ENCODE measurements at regions not wholly inside any gene's neighbourhood (a gene's known extent, or its start where the extent isn't known, plus 50 kb on each side); places are given as distances from the start of the nearest gene placed in this dataset.

- no peak for DNase-seq
Measured at GRCh38 chr11:116200564-116200963, 572.2 kb downstream of the BUD13 start.

DNA sequence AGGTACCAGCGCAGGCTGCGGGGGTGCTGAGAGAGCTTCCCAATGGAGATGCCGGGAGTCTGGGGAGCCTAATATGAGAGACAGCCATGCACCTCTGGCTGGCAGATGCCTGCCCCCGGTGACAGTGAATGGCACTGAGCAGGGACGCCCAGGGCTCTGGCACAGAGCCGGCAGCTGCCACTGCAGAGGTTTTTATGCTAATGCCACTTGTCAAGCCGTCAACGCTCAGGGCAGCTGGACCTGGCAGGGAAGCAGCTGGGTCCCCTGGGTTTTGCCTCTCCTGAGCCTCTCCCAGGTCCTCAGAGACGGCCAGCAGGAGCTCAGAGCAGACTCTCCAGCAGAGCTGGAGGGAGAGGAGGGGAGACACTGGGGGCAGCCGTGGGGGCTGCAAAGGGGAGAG, 573.6 kb downstream of the BUD13 start:
- DNase-seq: no peak

DNA sequence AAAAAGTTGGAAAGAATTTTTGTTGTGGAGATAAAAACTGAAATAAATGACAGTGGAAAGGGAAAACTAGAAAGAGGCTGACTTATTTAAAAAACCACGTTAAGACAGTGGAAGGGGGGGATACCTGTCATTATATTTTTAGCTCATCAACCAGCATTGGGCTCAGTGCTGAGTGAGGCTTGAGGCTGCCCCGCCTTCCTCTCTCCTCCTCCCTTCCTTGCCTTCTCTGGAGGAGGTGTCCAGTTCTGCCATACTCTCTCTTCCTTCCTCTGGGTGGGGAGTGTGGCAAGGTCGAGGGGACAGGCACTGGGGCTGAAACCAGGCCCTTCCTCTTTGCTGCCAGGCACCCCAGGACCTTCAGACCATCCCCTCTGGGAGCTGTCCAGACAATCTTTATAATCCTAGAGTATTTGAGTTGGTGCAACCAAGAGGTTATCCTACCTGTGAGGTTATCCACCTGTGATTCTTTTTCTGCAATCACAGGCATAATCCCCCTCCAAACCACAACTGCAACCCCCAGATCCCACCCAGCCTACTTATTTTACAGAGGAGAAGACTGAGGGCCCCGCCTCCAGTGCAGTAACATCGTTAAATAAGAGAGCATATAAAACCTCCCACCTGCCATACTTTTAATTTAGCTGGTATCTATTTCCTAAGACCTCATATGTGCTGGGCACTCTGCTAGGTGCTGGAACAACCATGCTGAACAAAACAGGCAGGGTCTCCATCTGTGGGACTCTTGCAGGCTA, 578.5 kb downstream of the BUD13 start:
- DNase-seq: no peak

GRCh38 chr11:116193321-116194131, 579.3 kb downstream of the BUD13 start:
- DNase-seq: no peak

DNA sequence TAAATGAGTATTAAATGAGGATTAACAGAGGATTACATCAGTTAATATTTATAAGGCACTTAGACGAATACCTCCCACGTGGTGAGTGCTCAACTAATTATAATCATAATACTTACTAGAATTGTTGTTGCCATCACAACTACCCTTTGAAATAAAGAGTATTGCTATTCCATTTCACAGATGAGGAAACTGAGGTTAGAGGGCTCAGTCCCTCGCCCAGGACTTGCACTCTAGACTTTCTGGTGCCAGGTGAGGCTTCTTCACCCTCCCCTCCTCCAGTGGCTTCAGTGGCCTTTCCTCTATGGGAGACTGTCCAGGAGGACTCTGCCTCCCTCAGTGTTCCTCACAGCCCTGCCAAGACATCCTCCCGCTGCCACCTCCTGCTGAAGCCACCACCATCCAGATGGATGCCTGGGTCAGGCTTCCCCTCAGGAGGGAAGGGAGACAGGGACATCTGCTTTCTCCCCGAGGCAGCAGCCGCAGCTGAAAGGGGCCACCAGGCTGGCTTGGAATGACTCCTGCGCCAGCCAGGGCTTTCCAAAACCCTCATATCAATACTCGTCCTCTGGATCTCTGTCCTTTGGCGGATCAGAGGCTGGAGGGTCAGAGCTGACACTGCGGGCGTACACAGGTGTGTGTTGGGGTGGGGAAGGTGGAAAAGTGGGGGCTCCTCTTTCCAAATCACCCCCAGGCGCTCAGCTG, 580.1 kb downstream of the BUD13 start:
- no peak for DNase-seq

- no peak for DNase-seq
Measured at GRCh38 chr11:116190861-116191260, 581.9 kb downstream of the BUD13 start.

DNA sequence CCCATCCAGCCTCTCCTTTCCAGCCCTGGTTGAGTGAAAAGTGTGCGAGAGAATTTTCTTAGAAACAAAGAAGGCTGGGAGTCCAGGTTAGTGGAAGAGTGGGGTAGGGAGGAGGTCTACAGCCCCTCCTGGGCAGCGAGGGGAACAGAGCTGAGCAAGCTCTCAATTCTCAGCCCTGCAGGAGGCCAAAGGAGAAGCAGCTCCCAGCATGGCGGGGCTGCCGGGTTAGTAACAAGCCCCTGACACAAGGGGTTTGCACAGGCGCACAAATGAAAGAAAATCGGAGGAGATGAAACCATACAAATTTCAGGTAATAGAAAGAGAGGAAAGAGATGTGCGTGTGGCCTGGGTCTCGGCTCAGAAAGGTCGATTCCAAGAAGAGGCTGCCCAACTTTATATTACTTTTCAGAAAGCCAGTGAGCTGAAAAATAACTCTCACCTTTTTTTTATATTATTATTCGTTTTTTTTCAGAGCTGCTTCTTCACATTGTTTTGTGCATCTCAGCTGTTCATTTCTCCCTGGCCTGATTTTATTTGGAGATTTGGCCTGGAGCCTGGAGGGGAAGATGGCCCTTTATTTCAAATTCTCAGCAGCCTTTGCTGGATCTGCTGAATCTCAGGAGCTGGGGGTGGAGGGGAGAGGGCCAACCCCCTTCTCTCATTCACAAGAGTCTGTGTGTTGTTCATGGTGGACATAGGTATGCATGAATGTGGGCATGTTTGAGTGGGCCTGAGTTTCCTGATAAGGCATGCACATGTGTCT, 583.2 kb downstream of the BUD13 start:
- no peak for DNase-seq

DNA sequence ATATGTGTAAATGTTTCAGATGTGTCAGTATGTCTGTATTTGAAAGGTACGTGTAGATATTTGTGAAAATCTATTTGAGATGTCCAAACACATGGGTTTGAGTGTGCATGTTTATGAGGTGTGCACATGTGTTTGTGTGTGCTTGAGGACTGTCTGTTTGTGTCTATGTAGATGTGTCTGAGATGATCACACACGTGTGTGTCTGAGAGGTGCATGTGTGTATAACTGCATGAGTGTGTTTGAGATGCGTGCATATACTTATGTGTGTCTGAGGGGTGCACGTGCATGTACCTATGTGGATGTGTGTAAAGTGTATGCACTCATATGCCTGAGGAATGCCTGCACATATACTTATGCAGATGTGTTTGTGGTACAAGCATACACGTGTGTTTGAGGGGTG, 584.4 kb downstream of the BUD13 start:
- DNase-seq: no peak

- DNase-seq: no peak
Measured at GRCh38 chr11:116187026-116187425, 585.8 kb downstream of the BUD13 start.

DNA sequence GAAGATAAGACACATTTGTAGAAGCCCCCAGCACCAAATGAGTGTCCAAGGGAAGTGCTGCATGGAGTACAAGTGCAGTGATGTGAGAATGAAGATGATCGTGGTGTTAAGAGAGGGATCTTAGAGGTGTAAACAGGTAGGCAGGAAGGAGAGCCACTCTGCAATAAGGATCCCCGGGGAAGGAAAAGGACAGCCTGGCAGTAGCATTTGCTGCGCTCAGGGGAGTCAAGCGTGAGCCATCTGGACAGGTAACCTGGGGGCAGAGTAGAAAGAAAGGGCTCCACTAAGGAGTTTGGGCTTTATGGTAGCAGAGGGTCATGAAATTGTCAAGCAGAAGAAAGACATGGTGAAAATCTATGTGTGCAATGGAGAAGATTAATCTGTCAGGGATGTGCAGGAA, 587.2 kb downstream of the BUD13 start:
- no peak for DNase-seq

- no peak for DNase-seq
Measured at GRCh38 chr11:116184763-116185162, 588.0 kb downstream of the BUD13 start.

DNA sequence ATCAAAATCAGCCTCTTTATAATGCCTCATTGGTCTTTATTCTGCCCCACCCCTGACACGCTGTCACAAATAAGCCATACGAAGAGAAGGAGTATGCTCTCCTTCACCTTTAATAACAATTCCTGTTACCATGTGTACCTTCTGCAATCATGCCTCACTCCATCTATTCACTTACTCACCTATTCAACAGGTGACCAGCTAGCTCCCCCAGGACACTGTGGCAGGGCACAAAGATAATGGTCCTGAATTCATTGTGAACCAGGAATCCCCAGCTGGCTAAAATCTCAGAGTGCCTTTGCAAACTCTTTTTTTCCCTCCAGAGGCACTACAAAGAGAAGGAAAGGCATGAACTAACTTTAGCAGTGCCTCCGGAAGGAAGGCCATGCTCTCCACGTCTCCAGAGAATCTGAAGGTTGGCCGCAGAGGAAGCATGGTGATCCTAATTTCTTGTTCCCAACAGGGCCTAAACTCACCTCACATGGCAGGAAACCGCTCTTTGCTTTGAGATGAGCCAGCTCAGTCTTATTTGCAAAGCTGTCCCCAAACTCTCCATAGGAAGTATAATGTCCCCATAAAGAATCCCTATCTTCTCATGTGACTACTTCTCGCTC, 590.3 kb downstream of the BUD13 start:
- DNase-seq: no peak

- DNase-seq: no peak
Measured at GRCh38 chr11:116180806-116181600, 591.8 kb downstream of the BUD13 start.

GRCh38 chr11:116179401-116179800, 593.4 kb downstream of the BUD13 start:
- no peak for DNase-seq

- DNase-seq: no peak
Measured at GRCh38 chr11:116177521-116178210, 595.1 kb downstream of the BUD13 start.

DNA sequence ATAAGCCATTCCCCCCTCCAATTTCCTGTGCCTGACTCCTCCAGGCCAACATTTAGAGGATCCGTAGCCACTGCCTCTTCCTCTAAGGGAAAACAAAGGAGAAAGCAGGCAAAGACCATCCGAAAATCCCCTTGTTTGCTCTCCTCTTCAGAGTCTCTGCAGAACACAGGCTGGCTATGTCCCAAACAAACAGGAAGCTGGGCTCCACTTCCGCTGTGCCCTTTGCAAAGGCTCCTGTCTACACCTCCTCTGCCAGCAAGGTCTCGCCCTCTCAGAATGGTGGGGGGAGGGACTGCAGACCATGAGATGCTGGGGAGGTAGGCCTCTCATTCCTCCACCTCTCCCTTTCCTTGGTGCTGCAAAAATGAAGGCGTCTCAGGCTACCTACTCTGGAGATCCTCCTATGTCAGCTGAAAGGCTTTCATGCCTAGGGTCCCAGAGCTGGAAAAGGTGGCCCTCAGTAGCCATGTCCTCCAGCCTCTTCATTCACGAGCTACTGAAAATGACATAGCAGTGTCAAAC, 596.2 kb downstream of the BUD13 start:
- DNase-seq: no peak

GRCh38 chr11:116175707-116176106, 597.1 kb downstream of the BUD13 start:
- DNase-seq: no peak

DNA sequence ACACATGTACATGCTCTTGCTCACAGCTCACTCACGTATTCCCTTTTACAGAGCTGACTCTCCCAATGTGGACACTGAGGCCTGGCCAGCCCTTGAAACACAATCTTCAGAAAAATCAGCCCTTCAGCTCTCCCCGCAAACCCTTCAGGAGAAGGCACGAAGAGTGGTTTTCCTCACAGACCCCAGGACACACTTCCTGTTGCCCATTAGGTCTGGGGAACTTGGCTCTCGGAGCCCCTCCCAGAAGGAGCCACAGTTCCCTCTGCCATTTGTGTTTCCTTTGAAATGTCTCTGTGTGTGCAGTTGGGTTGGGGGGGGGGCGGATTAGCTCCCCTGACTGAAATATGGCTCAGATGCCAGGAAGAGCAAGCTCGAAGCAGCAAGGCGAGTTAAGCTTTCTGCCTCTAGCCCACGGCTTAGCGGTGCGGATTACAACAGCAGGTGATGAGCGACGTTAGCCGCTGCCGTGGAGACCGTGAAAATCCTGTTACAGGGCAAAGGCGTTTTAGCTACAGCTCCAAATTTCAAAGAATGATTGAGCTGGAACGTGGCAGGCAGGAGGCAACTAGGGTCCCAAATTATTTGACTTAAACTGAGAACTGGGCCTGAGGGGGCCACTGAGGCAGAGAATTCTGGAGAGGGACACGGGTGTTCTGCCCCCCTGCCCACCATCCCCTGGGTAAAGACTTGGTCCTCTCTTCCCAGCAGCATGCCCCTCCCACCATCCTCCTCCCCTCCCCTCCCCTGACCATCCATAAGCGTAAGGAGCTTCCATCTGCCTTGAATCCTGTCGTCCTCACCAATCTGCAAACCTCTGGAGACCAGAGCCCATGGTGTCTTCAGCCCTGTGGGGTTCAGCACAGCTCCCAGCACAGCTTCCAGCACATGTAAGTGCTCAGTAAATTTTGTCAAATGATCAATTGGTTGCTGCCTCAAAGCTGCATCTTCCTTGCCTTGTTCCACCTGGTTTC, 598.6 kb downstream of the BUD13 start:
- no peak for DNase-seq

GRCh38 chr11:116173506-116173905, 599.3 kb downstream of the BUD13 start:
- DNase-seq: no peak

GRCh38 chr11:116172851-116173250, 599.9 kb downstream of the BUD13 start:
- no peak for DNase-seq
